ENCODE measurements at regions not wholly inside any gene's neighbourhood (a gene's known extent, or its start where the extent isn't known, plus 50 kb on each side); places are given as distances from the start of the nearest gene placed in this dataset.

DNA sequence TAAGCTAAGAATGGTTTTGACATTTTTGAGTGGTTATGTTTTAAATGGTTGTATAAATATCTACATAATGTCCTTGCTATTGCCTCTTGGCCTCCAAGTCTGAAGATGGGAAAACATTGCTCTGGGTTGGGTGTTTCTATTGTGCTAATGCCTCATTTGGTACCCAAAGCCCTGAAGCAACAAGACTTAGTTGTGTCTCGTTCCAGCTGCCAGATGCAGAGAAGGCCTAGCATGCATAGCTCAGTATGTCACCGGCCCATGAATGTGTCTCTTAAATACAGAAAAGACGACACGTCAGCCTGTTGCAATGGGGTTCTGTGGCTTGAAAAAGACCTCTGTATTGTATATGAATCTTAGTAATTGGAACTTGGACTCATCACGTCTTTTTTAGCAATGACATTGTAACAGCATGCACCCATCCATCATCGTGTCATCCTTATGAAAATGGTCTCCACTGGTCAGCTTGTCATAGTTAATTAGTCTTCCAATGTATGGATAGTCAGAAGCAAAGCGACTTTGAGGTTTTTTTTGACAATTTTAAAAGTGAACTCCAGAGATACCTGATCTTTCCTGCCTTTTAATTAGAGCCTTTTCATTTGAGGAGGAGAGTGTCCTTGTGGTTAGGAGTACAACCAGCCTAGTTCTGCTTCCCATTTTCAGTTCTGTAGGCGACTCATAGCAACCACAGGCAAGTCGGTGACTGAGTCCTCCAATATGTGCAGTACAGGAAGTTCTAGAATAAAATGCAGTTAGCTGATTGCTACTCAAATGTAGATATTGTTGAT, 126.4 kb upstream of the GATB start:
- TF ChIP-seq, protein P1, sequence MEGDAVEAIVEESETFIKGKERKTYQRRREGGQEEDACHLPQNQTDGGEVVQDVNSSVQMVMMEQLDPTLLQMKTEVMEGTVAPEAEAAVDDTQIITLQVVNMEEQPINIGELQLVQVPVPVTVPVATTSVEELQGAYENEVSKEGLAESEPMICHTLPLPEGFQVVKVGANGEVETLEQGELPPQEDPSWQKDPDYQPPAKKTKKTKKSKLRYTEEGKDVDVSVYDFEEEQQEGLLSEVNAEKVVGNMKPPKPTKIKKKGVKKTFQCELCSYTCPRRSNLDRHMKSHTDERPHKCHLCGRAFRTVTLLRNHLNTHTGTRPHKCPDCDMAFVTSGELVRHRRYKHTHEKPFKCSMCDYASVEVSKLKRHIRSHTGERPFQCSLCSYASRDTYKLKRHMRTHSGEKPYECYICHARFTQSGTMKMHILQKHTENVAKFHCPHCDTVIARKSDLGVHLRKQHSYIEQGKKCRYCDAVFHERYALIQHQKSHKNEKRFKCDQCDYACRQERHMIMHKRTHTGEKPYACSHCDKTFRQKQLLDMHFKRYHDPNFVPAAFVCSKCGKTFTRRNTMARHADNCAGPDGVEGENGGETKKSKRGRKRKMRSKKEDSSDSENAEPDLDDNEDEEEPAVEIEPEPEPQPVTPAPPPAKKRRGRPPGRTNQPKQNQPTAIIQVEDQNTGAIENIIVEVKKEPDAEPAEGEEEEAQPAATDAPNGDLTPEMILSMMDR (IDR thresholded peaks at IDR 0.05) = no peak
- Histone ChIP-seq H3K4me1 (peaks cover 0 to 6% (median 0%) of the 10 kb centered on the region in 4 donors), H3K9me3 (no peaks in the 10 kb centered on the region), H3K27me3 (no peaks in the 10 kb centered on the region), H3K27ac (peak overlapping the region in 1 of 2 donors; percentile 55), H3K36me3 (no peaks in the 10 kb centered on the region), H3K4me3 (no peak overlapping the region)
- DNase-seq = no peak
- intact Hi-C loops (cut with DNase I; ENCODE audit: low total_unique reads) = no loop called here

DNA sequence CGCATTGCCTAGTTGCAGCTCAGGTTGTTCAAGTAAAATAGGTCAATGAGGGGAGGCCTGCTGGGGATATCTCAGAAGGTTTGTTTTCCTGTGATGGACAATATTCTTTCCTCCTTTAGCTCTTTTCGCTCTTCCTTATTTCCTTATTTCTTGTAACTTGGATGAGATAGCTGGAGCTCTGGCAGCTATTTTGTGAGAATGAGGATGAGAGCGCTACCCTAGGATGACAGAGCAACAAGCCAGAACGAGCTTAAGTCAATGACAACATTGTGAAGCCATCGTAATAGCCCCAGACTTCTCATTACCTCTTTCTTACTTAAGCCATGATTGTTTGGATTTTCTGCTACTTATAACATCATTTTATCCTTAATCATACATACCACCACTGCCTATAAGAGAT, 124.3 kb upstream of the GATB start:
- Histone ChIP-seq H3K9me3 (no peaks in the 10 kb centered on the region), H3K4me3 (no peak overlapping the region), H3K27me3 (no peaks in the 10 kb centered on the region), H3K27ac (no peak overlapping the region), H3K36me3 (no peaks in the 10 kb centered on the region), H3K4me1 (peaks cover 0 to 6% (median 0%) of the 10 kb centered on the region in 4 donors)
- intact Hi-C loops (cut with DNase I; ENCODE audit: low total_unique reads) = no loop called here
- TF ChIP-seq, protein P1 (IDR thresholded peaks at IDR 0.05) = no peak
- no peak for DNase-seq

DNA sequence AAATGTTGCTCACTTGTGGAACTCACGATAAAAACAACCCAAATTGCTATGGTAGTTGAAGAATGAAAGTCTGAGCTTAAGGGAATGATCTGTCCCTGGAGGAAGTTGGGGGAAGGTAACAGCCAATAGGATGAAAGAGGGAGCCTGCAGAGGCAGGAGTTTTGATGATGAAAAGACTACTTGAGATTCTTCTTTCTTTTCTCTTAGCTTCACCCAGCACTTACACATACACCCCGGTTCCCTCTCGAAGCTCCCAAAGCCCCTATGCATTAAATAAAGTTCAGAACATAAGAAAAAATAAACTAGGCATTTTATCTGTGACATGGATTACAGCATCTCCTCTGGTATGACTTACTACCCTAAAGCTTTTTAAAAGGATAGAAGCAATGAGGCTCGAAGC, 122.9 kb upstream of the GATB start:
- no peak for DNase-seq
- no peaks in the 10 kb centered on the region for H3K36me3 ChIP-seq
- intact Hi-C loops (cut with DNase I; ENCODE audit: low total_unique reads) = no loop called here
- no peaks in the 10 kb centered on the region for H3K9me3 ChIP-seq
- peaks cover 0 to 6% (median 0%) of the 10 kb centered on the region in 4 donors for H3K4me1 ChIP-seq
- TF ChIP-seq, protein P1 (IDR thresholded peaks at IDR 0.05) = no peak
- no peaks in the 10 kb centered on the region for H3K27me3 ChIP-seq
- H3K4me3 ChIP-seq = no peak overlapping the region
- H3K27ac ChIP-seq = no peak overlapping the region

DNA sequence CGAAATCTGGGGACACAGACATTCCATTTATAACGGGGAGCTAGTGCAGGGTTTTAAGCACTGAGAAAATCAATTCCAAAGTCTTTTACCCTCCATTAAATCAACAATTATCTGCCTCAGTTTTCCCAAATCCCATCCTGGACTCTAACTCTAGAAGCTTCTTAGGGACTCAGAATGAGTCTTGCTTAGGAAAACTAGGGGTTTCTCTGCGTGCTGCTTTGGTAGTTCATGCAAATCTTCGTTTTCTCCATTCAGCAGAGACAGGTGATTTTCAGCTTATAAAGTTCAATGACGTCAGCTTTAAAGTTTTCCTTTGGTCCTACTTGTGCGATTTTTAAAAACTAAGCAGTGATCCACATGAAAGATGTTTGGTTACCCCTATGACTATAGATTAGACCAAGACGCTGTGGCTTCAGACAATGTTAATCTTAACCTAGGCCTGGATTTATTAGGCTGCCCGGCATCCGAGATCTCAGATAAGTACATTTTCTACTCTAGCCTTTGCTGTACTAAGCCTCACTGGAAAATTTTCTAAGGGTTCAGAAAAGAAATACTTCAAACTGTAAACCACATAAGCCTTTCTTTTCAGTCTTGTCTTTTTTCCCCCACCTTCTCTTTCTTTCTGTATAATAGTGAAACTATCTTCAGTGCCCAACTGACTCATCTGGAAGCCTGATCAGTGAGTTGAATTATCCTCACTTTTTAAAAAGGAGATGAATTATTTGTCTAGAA, 121.4 kb upstream of the GATB start:
- intact Hi-C loops (cut with DNase I; ENCODE audit: low total_unique reads) = no loop called here
- Histone ChIP-seq H3K27me3 (no peaks in the 10 kb centered on the region), H3K4me3 (no peak overlapping the region), H3K4me1 (peaks cover 0 to 5% (median 0%) of the 10 kb centered on the region in 4 donors), H3K9me3 (no peaks in the 10 kb centered on the region), H3K36me3 (no peaks in the 10 kb centered on the region), H3K27ac (no peak overlapping the region)
- TF ChIP-seq, protein P1 (IDR thresholded peaks at IDR 0.05) = no peak
- no peak for DNase-seq

DNA sequence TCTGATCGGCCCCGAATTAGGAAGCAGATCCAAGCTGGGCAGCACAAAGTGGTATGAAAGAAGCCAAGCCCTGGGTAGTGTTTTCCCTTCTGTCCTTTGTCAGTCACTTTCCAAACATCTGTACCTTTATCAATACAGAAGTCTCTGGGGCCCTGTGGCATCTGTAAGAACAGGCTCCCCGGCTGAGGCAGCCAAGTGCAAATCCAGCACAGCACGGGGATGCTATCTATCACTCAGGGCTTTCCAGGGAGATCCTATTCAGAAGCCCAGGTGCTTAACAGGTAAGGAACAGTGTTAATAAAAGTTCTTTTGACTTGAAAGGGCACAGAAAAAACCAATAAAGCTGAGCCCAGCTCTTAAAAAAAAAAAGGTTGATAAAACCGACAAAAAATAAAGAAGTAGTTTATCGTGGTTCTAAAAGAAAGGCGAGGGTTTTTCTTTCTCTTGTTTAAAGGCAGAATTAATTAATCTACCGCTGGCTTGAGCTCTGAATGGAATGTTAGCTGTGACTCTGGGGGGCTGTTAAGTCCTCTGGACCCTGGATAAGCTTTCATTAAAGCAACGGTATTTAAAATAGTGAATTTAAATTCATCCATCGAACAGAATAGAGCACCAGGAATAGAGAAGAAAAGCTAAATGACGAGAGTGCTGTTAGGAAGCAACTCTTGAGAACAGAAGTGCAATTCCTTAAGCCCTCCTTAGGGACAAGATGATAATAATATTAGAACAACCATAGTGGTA, 119.1 kb upstream of the GATB start:
- no peak for DNase-seq

More for the DNA sequence above, 119.1 kb upstream of the GATB start:
- Histone ChIP-seq H3K36me3 (no peaks in the 10 kb centered on the region), H3K27ac (no peak overlapping the region), H3K9me3 (no peaks in the 10 kb centered on the region), H3K4me1 (no peaks in the 10 kb centered on the region), H3K4me3 (no peak overlapping the region), H3K27me3 (no peaks in the 10 kb centered on the region)
- TF ChIP-seq, protein P1 (IDR thresholded peaks at IDR 0.05) = no peak
- intact Hi-C loops (cut with DNase I; ENCODE audit: low total_unique reads) = no loop called here
